ENCODE measurements at regions not wholly inside any gene's neighbourhood (a gene's known extent, or its start where the extent isn't known, plus 50 kb on each side); places are given as distances from the start of the nearest gene placed in this dataset.
"Not testable (repeated sequence)": the region's sequence is repeated elsewhere in the genome, so short reads cannot be mapped to it uniquely, and the experiment has no call there.

DNA sequence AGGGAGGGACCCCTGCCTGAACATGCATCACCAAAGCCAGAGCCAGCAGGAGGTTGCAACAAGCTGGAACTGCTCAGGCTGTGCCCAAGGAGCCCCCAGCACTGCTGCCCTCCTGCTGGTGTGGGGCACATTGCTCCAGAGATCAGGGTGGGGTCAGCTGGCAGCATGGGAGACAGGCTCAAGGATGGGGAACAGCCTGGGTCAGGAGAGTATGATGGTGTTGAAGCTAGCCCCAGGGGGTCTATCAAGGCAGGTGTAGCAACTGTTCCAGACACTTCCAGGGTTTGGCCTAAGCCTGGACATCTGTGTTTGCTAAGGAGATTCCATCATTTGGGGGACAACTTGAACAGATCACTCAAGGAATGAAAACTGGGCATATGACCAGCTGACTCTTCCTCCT lies 133.1 kb downstream of the ATPSCKMT start:
- no peak for ATAC-seq
- peaks cover 2% of the 10 kb centered on the region for H3K27me3 Mint-ChIP-seq
- no peaks in the 10 kb centered on the region for H3K9me3 Mint-ChIP-seq
- H3K4me1 Mint-ChIP-seq, result no peaks in the 10 kb centered on the region
- H3K27ac Mint-ChIP-seq, result no peak overlapping the region
- DNase-seq, result no peak
- no peak overlapping the region for H3K4me3 Mint-ChIP-seq
- H3K36me3 Mint-ChIP-seq (ENCODE audit: low read depth), result no peaks in the 10 kb centered on the region

DNA sequence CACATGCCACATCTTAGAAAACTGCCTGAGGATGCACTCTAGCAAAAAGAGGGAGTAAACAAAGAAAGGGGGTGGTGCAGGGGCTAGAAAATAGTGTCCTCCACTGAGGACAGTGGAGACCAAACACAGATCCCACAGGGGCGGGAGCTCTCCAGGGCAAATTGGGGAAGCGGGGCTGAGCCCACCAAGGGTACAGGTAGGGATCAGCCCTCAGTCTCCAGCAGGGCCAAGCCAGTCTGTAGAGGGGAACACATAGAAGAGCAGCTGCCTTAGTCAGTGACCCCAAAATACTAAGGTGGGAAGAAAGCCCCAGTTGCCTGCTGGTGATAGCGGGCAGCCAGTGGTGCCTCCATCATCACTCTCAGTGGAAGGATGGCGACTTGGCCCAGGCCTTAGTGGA lies 134.0 kb downstream of the ATPSCKMT start:
- ATAC-seq (no peak), DNase-seq (no peak)
- no peak overlapping the region for H3K4me3 Mint-ChIP-seq
- no peak overlapping the region for H3K27ac Mint-ChIP-seq
- peaks cover 2% of the 10 kb centered on the region for H3K27me3 Mint-ChIP-seq
- H3K4me1 Mint-ChIP-seq, result no peaks in the 10 kb centered on the region
- no peaks in the 10 kb centered on the region for H3K36me3 Mint-ChIP-seq (ENCODE audit: low read depth)
- H3K9me3 Mint-ChIP-seq, result no peaks in the 10 kb centered on the region

DNA sequence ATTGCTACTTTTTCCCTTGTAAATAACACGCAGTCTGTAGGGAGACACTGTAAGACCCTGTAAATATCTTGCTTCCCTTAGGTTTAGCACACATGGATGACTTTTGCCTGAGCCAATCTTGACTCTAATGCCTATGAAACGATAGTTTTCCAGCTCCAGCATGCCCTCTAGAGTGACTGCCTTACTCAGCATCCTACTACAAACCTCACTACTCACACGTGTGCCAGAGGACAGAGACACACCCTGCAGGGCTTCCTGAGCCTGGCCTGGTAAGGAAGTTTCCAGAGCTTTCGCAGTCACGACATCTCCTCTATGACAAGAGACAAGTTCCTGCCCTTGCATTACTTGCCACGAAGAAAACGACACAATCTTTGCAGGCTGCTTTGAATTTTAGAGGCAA lies 138.1 kb downstream of the ATPSCKMT start:
- H3K27me3 Mint-ChIP-seq, result no peaks in the 10 kb centered on the region
- H3K4me1 Mint-ChIP-seq, result no peaks in the 10 kb centered on the region
- DNase-seq (no peak), ATAC-seq (no peak)
- no peak overlapping the region for H3K4me3 Mint-ChIP-seq
- H3K36me3 Mint-ChIP-seq (ENCODE audit: low read depth), result no peaks in the 10 kb centered on the region
- H3K9me3 Mint-ChIP-seq, result no peaks in the 10 kb centered on the region
- H3K27ac Mint-ChIP-seq, result no peak overlapping the region

DNA sequence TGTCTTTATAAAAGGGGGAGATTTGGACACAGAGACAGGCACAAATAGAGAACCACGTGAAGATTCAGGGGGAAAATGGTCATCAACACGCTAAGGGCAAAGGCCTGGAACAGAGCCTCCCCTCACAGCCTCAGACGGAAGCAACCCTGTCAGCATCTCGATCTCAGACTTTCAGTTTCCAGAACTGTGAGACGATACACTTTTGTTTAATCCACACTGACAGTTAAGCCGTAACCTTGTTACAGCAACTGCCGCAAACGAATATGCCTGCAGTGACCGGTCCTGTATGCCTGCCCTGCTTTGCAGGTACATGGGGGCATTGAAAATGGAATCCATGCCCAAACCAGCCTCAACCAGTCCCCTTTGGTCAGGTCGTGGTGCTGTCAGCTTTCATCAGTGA lies 139.5 kb downstream of the ATPSCKMT start:
- no peaks in the 10 kb centered on the region for H3K27me3 Mint-ChIP-seq
- H3K4me3 Mint-ChIP-seq, result no peak overlapping the region
- no peaks in the 10 kb centered on the region for H3K9me3 Mint-ChIP-seq
- no peak for ATAC-seq
- no peaks in the 10 kb centered on the region for H3K36me3 Mint-ChIP-seq (ENCODE audit: low read depth)
- H3K4me1 Mint-ChIP-seq, result no peaks in the 10 kb centered on the region
- H3K27ac Mint-ChIP-seq, result no peak overlapping the region
- no peak for DNase-seq

DNA sequence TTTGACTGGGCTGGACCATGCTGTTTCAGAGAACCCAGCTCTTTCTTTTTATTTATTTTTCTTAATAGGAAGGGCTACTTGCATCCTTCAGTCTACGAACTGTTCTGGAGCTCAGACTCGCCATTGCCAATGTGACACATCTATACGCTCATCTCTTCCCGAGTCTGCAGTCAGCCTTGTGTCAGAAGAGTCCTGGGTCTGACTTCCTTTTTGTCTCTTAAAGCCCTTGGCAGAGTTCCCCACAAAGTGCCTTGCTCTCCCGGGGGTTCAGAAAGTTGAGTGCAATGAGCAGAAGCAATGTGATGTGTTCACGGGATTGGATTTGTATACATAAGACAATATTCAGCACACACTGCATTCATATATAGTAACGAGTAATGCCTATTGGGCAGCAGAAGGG lies 140.4 kb downstream of the ATPSCKMT start:
- Mint-ChIP-seq H3K4me1 (no peaks in the 10 kb centered on the region), H3K36me3 (ENCODE audit: low read depth) (no peaks in the 10 kb centered on the region), H3K27me3 (no peaks in the 10 kb centered on the region), H3K9me3 (no peaks in the 10 kb centered on the region), H3K4me3 (no peak overlapping the region), H3K27ac (no peak overlapping the region)
- ATAC-seq (no peak), DNase-seq (no peak)

DNA sequence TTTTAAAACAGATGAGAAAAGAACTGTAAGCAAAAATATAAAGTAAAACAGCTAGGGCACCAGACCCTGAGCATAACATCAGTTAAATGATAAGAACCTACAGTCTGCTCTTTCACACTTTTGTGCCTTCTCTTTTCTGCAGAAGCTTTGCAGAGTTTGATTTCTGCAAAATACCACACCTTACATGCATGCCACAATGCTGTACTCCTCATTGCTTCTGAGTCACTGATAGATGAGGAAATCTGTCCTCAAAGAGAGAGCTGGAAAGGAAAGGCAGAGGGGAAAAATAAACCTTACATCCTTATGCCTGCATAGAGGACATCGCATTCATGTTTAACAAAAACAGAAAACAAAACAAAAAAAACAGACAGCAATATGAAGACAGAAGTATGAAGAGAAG lies 142.9 kb downstream of the ATPSCKMT start:
- H3K27me3 Mint-ChIP-seq, result no peaks in the 10 kb centered on the region
- no peak overlapping the region for H3K27ac Mint-ChIP-seq
- H3K4me3 Mint-ChIP-seq, result no peak overlapping the region
- H3K9me3 Mint-ChIP-seq, result no peaks in the 10 kb centered on the region
- no peak for ATAC-seq
- DNase-seq, result no peak
- H3K4me1 Mint-ChIP-seq, result no peaks in the 10 kb centered on the region
- H3K36me3 Mint-ChIP-seq (ENCODE audit: low read depth), result no peaks in the 10 kb centered on the region

DNA sequence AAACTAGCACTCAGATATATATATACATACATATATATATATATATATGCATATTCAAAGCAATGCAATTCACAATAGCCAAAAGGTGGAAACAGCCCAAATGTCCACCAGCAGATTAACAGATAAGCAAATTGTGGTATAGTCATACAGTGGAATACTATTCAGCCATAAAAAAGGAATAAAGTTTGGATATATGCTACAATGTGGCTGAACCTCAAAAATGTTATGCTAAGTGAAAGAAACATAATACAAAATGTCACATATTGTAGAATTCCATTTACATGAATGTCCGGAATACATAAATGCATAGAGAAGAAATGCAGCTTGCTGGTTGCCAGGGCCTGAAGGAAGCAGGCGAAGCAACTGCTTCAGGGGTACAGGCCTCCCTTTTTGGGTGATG lies 143.4 kb downstream of the ATPSCKMT start:
- H3K4me3 Mint-ChIP-seq, result no peak overlapping the region
- no peaks in the 10 kb centered on the region for H3K9me3 Mint-ChIP-seq
- H3K27me3 Mint-ChIP-seq, result no peaks in the 10 kb centered on the region

DNA sequence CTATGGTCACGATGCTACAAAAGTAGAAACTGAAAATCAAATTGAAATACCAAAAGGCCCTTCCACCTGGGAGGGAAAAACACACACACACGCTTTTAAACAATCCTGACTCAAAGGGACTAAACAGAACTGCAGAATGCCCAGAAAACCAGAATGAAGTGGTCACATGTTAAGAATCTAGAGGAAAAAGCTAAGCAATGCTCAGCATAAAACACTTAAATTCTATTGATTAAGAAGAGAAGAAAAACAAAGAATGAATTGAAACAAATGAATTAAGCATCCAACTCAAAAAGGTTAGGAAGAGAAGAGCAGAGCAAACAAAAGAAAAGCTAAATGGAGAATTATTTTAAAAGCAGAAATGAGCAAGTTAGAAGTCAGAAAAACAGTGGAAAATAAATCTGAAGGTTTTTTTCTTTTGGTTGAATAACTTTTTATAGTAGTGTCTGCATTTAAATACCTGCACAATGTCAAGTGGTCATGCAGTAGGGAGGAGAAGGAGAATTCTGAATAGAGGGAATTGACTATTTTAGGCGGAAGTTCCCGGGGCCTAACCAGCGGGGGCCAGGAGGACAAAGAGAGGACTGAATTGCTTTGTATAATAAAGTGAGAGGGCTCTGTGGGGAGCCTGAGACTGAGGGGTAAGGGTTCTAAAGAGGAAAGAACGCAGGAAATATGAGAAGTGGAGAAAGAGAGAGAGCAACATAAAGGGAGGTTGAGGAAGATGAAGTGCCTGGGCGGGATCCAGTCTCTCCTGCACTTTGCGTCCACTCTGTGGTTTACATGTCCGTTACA lies 146.8 kb downstream of the ATPSCKMT start:
- H3K9me3 Mint-ChIP-seq, result peaks cover 16% of the 10 kb centered on the region
- no peak overlapping the region for H3K4me3 Mint-ChIP-seq
- no peak for ATAC-seq
- H3K27ac Mint-ChIP-seq, result no peak overlapping the region
- DNase-seq, result no peak
- no peaks in the 10 kb centered on the region for H3K4me1 Mint-ChIP-seq
- H3K27me3 Mint-ChIP-seq, result no peaks in the 10 kb centered on the region
- H3K36me3 Mint-ChIP-seq (ENCODE audit: low read depth), result no peaks in the 10 kb centered on the region

More for the DNA sequence above, 143.4 kb downstream of the ATPSCKMT start:
- no peaks in the 10 kb centered on the region for H3K36me3 Mint-ChIP-seq (ENCODE audit: low read depth)
- H3K27ac Mint-ChIP-seq, result no peak overlapping the region
- no peaks in the 10 kb centered on the region for H3K4me1 Mint-ChIP-seq
- no peak for DNase-seq
- ATAC-seq, result no peak

DNA sequence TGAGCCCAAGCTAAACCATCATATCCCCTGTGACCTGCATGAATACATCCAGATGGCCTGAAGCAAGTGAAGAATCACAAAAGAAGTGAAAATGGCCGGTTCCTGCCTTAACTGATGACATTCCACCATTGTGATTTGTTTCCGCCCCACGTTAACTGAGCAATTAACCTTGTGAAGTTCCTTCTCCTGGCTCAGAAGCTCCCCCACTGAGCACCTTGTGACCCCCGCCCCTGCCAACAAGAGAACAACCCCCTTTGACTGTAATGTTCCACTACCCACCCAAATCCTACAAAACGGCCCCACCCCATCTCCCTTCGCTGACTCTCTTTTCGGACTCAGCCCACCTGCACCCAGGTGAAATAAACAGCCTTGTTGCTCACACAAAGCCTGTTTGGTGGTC lies 147.5 kb downstream of the ATPSCKMT start:
- DNase-seq; H3K27me3 Mint-ChIP-seq; H3K4me1 Mint-ChIP-seq; H3K27ac Mint-ChIP-seq; H3K4me3 Mint-ChIP-seq; ATAC-seq; H3K36me3 Mint-ChIP-seq (ENCODE audit: low read depth): not testable (repeated sequence)
- peaks cover 16% of the 10 kb centered on the region for H3K9me3 Mint-ChIP-seq

DNA sequence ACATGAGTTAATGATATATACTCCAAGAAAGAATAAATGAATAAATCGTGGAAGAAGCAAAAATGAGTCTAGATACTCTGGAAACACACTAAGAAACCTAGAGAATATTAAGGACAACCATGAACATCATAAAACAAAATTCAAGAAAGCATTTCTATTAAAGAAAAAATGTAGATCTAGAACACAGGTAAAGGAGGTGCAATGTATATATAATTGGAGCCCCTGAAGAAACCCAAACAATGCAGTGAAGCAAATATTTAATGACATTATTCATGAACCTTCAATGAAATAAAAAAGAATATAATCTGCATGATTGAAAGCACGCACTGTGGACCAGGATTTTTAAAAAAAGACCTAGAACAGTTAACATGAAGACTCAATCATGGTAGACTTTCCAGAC lies 150.1 kb downstream of the ATPSCKMT start:
- H3K9me3 Mint-ChIP-seq, result peaks cover 16% of the 10 kb centered on the region
- no peaks in the 10 kb centered on the region for H3K36me3 Mint-ChIP-seq (ENCODE audit: low read depth)
- H3K27me3 Mint-ChIP-seq, result no peaks in the 10 kb centered on the region
- H3K4me3 Mint-ChIP-seq, result no peak overlapping the region
- H3K4me1 Mint-ChIP-seq, result no peaks in the 10 kb centered on the region
- H3K27ac Mint-ChIP-seq, result no peak overlapping the region
- ATAC-seq (no peak), DNase-seq (no peak)

DNA sequence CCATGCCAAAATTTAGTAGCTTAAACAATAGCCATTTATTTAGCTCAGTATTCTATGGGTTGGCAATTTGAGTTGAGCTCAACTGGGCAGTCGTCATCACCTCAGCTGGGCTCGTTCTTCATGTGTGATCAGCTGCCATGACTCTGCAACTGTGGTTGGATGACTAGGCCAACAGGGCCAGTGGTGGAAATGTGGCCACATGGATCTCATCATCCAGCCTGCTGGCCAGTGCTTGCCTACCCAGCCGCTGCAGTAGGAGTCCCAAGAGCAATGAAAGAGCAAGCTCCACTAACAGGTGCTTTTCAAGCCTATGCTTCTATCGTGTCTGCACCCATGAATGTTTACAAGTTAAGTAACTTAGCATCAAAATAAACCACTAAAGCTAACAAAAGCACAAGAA lies 158.0 kb downstream of the ATPSCKMT start:
- Mint-ChIP-seq H3K4me3 (no peak overlapping the region), H3K27me3 (no peaks in the 10 kb centered on the region), H3K27ac (no peak overlapping the region), H3K36me3 (ENCODE audit: low read depth) (no peaks in the 10 kb centered on the region), H3K9me3 (peaks cover 4% of the 10 kb centered on the region), H3K4me1 (no peaks in the 10 kb centered on the region)
- DNase-seq (no peak), ATAC-seq (no peak)

DNA sequence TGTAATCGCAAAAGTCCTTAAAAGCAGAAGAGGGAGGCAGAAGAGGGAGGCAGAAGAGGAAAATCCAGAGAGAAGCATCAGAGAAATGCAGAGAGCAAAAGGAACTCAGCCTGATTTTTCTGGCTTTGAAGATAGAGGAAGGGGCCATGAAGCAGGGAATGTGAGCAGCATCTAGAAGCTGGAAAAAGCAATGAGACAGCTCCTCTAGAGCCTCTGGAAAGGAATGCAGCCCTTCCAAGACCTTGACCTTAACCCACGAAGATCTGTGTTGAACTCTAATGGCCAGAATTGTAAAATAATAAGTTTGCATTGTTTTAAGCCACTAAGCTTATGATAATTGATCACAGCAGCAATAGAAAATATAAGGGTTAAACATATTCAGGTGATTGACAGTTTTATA lies 159.6 kb downstream of the ATPSCKMT start:
- ATAC-seq, result no peak
- DNase-seq, result no peak
- no peaks in the 10 kb centered on the region for H3K36me3 Mint-ChIP-seq (ENCODE audit: low read depth)
- H3K4me1 Mint-ChIP-seq, result no peaks in the 10 kb centered on the region
- no peak overlapping the region for H3K4me3 Mint-ChIP-seq
- no peaks in the 10 kb centered on the region for H3K27me3 Mint-ChIP-seq
- H3K27ac Mint-ChIP-seq, result no peak overlapping the region
- H3K9me3 Mint-ChIP-seq, result peaks cover 4% of the 10 kb centered on the region

DNA sequence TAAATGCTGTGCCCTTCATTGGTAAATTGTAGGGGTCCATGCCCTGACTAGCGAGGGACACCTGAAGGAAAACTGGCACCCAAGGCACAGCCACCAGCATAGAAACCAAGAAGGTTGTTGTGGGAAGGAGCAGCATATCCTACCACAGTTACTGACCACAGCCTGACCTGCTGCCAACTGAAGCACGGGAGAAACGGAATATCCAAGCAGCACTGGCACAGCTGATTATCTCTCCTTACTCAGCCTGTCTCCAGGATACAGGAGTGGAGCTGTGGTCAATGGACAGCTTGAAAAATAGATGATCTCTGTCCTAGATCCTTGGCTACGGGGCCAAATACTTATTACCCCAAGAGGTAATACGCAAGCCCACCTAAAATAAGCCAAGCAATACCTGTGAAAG lies 164.5 kb downstream of the ATPSCKMT start:
- no peaks in the 10 kb centered on the region for H3K27me3 Mint-ChIP-seq
- DNase-seq, result no peak
- H3K9me3 Mint-ChIP-seq, result no peaks in the 10 kb centered on the region
- H3K4me3 Mint-ChIP-seq, result no peak overlapping the region
- H3K36me3 Mint-ChIP-seq (ENCODE audit: low read depth), result no peaks in the 10 kb centered on the region
- no peaks in the 10 kb centered on the region for H3K4me1 Mint-ChIP-seq
- ATAC-seq, result no peak
- H3K27ac Mint-ChIP-seq, result no peak overlapping the region

DNA sequence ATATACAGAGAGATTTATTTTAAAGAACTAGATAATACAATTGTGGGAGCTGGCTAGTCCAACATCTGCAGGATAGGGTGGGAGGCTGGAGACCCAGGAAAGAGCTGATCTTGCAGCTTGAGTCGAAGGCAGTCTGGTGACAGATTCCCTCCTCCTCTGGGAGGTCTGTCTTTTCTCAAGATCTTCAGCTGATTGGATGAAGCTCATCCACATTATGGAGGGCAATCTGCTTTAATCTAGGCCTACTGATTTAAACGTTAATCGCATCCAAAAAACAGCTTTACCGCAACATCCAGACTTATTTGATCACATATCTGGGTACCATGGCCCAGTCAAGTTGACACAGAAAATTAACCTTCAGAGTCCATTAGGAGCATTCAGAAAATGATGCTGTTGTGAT lies 168.1 kb downstream of the ATPSCKMT start:
- DNase-seq, result no peak
- Mint-ChIP-seq H3K27ac (no peak overlapping the region), H3K36me3 (ENCODE audit: low read depth) (no peaks in the 10 kb centered on the region), H3K27me3 (no peaks in the 10 kb centered on the region), H3K9me3 (no peaks in the 10 kb centered on the region), H3K4me1 (no peaks in the 10 kb centered on the region), H3K4me3 (no peak overlapping the region)
- ATAC-seq, result no peak

DNA sequence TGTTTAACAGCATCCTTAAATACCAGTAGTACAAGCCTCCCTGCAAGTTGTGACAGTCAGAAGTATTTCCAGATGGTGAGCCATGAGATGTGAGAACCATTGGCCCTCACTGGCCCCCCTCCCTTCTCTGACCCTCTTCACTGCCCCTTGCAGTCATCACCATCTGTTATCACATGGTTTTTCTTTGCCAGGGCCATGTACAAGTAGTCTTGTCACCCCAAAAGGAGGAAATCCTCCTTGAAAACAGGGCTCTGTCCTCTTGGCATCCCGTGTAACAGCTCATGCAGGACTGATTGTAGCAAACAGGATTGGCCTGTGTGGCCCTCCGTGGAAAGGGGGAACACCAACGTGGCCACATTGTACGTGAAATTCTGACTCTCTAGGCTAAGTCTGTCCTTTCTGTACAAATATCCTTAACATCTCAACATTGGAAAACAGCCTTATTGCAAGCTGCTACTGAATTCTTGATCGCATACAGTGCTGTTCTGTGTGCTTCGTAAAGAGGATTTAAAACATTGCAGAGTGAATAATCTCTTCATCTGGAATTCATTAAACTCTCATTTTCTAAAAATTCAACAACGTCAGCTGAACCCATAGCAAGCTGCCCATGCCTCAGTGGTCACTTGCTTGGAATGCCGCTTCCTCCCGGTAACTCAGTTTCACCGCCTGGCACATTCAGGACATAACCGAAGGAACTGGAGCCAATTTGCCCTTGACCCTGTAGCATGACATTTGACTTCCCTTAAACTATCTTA lies 171.7 kb downstream of the ATPSCKMT start:
- Mint-ChIP-seq H3K27ac (no peak overlapping the region), H3K27me3 (no peaks in the 10 kb centered on the region), H3K4me1 (no peaks in the 10 kb centered on the region), H3K4me3 (no peak overlapping the region), H3K9me3 (no peaks in the 10 kb centered on the region), H3K36me3 (ENCODE audit: low read depth) (no peaks in the 10 kb centered on the region)
- ATAC-seq (no peak), DNase-seq (no peak)

Measured in activated naive CD8-positive, alpha-beta T cell treated with anti-CD3 and anti-CD28 coated beads, Interleukin-2, amount 50 U/mL, for 24 hours (primary cell).